RWPE2 (cell line): ENCODE measurements at regions not wholly inside any gene's neighbourhood (a gene's known extent, or its start where the extent isn't known, plus 50 kb on each side); places are given as distances from the start of the nearest gene placed in this dataset.

Experiments
- ATAC-seq: fragments of 200-7000 bp; cut with Tn5 transposase; 3 replicates; pipeline ENCODE4 v1.9.1; 2021; ENCODE audit warnings: low read depth
- DNase-seq: peaks from one replicate; pipeline ENCODE4 v3.0.0-alpha.2; 2020; ENCODE audit warnings: low spot score
- H3K27ac ChIP-seq: fragments of 450-650 bp; 2 replicates; pipeline ENCODE4 v1.5.1; 2017; ENCODE audit warnings: mild to moderate bottlenecking; ENCODE audit not compliant: poor library complexity, severe bottlenecking
- H3K27me3 ChIP-seq: fragments of 250-450 bp; sonication (Bioruptor Pico); 2 replicates; pipeline ENCODE4 v1.5.1; 2021; ENCODE audit warnings: mild to moderate bottlenecking, moderate library complexity; ENCODE audit not compliant: insufficient read depth, poor library complexity, severe bottlenecking
- H3K36me3 ChIP-seq: fragments of 250-450 bp; sonication (Bioruptor Pico); 2 replicates; pipeline ENCODE4 v1.5.1; 2020; ENCODE audit warnings: low read depth, mild to moderate bottlenecking, moderate library complexity
- H3K4me1 ChIP-seq: fragments of 250-450 bp; sonication (Bioruptor Pico); 2 replicates; pipeline ENCODE4 v1.5.1; 2021; ENCODE audit warnings: mild to moderate bottlenecking, moderate library complexity; ENCODE audit not compliant: insufficient read depth, poor library complexity, severe bottlenecking
- H3K4me3 ChIP-seq: fragments of 250-450 bp; sonication (Bioruptor Pico); 2 replicates; pipeline ENCODE4 v1.5.1; 2021; ENCODE audit warnings: mild to moderate bottlenecking, moderate library complexity; ENCODE audit not compliant: severe bottlenecking
- H3K9me3 ChIP-seq: fragments of 250-450 bp; sonication (Bioruptor Pico); 2 replicates; pipeline ENCODE4 v1.5.1; 2021; ENCODE audit warnings: mild to moderate bottlenecking, moderate library complexity; ENCODE audit not compliant: severe bottlenecking
- TF ChIP-seq, protein P1 (sequence below): fragments of 450-650 bp; IDR thresholded peaks from one replicate; pipeline ENCODE4 v1.5.1; 2017; ENCODE audit warnings: mild to moderate bottlenecking, moderate library complexity; ENCODE audit not compliant: poor library complexity, severe bottlenecking

DNA sequence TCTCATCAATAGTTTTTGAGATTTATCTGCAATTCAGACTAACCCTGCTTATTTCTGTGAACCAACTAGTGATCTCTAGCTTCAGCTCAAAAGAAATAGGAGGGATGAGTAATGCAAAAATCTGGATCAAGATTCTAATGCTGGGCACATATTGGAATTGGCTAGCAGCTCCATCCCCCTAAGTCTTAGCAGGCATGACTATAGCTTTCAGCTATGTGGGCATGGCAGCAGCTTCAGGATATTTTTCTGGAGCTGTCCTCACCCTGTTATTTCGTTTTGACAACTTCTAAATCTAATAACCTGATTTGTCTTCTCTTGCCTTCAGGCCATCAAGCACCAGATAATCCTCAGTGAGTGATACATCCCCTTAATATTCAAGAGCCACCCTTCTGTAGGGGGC is 50.8 kb upstream of the GNPDA2 start:
- no peak for ATAC-seq
- TF ChIP-seq, protein P1, sequence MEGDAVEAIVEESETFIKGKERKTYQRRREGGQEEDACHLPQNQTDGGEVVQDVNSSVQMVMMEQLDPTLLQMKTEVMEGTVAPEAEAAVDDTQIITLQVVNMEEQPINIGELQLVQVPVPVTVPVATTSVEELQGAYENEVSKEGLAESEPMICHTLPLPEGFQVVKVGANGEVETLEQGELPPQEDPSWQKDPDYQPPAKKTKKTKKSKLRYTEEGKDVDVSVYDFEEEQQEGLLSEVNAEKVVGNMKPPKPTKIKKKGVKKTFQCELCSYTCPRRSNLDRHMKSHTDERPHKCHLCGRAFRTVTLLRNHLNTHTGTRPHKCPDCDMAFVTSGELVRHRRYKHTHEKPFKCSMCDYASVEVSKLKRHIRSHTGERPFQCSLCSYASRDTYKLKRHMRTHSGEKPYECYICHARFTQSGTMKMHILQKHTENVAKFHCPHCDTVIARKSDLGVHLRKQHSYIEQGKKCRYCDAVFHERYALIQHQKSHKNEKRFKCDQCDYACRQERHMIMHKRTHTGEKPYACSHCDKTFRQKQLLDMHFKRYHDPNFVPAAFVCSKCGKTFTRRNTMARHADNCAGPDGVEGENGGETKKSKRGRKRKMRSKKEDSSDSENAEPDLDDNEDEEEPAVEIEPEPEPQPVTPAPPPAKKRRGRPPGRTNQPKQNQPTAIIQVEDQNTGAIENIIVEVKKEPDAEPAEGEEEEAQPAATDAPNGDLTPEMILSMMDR: no peak
- H3K27me3 ChIP-seq: no peaks in the 10 kb centered on the region
- no peak overlapping the region for H3K4me3 ChIP-seq
- H3K4me1 ChIP-seq: no peaks in the 10 kb centered on the region
- no peaks in the 10 kb centered on the region for H3K36me3 ChIP-seq
- H3K27ac ChIP-seq: no peak overlapping the region
- no peak for DNase-seq
- H3K9me3 ChIP-seq: peaks cover 16% of the 10 kb centered on the region
